ENCODE measurements at regions not wholly inside any gene's neighbourhood (a gene's known extent, or its start where the extent isn't known, plus 50 kb on each side); places are given as distances from the start of the nearest gene placed in this dataset.

DNA sequence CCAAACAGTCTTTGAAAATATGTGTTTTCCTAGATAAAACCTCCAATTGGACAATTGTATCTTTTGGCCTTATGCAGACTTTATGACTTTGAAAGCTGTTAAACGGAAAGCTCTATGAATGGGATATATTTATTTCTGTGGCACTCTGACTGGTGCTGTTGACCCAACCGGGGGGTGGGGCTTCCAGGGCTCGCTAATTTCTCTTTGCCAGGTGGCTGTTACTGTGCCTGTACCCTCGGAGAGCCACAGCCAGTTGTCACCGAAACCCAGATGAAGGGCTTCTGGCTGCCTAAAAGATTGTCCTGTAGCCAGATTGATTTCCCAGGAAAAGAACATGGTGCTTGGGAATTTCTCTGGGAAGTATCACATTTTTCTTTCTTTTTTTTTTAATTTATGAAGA lies 132.7 kb upstream of the NAV2 start:
- Histone ChIP-seq H2AK5ac (ENCODE audit: low read depth, low read length) (no peak overlapping the region), H2BK20ac (ENCODE audit: low read depth, low read length) (no peak overlapping the region), H4K91ac (ENCODE audit: insufficient read depth, low read depth, low read length) (no peak overlapping the region), H3K23ac (ENCODE audit: low read depth, low read length) (no peak overlapping the region), H2AK9ac (replicated peaks; ENCODE audit: low read depth, low read length, poor library complexity) (no peak overlapping the region), H3K9me3 (ENCODE audit: control insufficient read depth, insufficient read depth, low read length) (no peaks in the 10 kb centered on the region), H3K4me2 (ENCODE audit: low read depth, low read length) (no peak overlapping the region), H3K18ac (ENCODE audit: low read depth, low read length) (no peak overlapping the region), H3K27me3 (ENCODE audit: control insufficient read depth, insufficient read depth, low read length) (no peaks in the 10 kb centered on the region), H4K20me1 (ENCODE audit: insufficient read depth, low read length) (no peaks in the 10 kb centered on the region), H3K4me1 (ENCODE audit: control insufficient read depth, insufficient read depth, low read length) (peaks cover 20% of the 10 kb centered on the region), H3K14ac (replicated peaks; ENCODE audit: low read depth, low read length) (no peak overlapping the region), H4K8ac (ENCODE audit: low read depth in 2 of 2, low read length in 2 of 2) (no peak overlapping the region), H3K56ac (ENCODE audit: extremely low read depth, insufficient read depth, low read length) (no peak overlapping the region), H3K9ac (ENCODE audit: low read depth, low read length) (no peak overlapping the region), H3K79me1 (ENCODE audit: low read depth in 1 of 2, low read length in 2 of 2) (0 out of 4 replicates have a peak, but pooled peaks cover 0 to 6% of the 10 kb centered on the region in 2 experiments), H3K4me3 (ENCODE audit: insufficient read depth, low read depth, low read length) (no peak overlapping the region), H2BK120ac (ENCODE audit: low read depth, low read length) (no peak overlapping the region), H2BK5ac (ENCODE audit: low read depth, low read length, poor library complexity, severe bottlenecking) (no peak overlapping the region), H4K5ac (ENCODE audit: low read depth, low read length) (no peak overlapping the region), H3K36me3 (ENCODE audit: control insufficient read depth, insufficient read depth, low read length) (no peaks in the 10 kb centered on the region), H3K4ac (ENCODE audit: low read depth, low read length) (no peak overlapping the region), H2AFZ (replicated peaks; ENCODE audit: low read length, poor library complexity) (no peak overlapping the region), H3K27ac (ENCODE audit: insufficient read depth, low read length) (no peak overlapping the region), H3K9me1 (ENCODE audit: insufficient read depth, low read length) (peaks cover 12% of the 10 kb centered on the region), H2BK15ac (ENCODE audit: low read depth, low read length) (no peak overlapping the region)
- CTCF ChIA-PET, result no interaction called here
- TF ChIP-seq, protein P1, sequence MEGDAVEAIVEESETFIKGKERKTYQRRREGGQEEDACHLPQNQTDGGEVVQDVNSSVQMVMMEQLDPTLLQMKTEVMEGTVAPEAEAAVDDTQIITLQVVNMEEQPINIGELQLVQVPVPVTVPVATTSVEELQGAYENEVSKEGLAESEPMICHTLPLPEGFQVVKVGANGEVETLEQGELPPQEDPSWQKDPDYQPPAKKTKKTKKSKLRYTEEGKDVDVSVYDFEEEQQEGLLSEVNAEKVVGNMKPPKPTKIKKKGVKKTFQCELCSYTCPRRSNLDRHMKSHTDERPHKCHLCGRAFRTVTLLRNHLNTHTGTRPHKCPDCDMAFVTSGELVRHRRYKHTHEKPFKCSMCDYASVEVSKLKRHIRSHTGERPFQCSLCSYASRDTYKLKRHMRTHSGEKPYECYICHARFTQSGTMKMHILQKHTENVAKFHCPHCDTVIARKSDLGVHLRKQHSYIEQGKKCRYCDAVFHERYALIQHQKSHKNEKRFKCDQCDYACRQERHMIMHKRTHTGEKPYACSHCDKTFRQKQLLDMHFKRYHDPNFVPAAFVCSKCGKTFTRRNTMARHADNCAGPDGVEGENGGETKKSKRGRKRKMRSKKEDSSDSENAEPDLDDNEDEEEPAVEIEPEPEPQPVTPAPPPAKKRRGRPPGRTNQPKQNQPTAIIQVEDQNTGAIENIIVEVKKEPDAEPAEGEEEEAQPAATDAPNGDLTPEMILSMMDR (conservative IDR thresholded peaks at IDR 0.05; ENCODE audit: low read depth, low read length), result no peak
- TF ChIP-seq BHLHE40 (IDR thresholded peaks at IDR 0.05; ENCODE audit: low read depth, low read length) (no peak), POLR2A (IDR thresholded peaks at IDR 0.05; ENCODE audit: low read depth, low read length) (no peak), RCOR1 (IDR thresholded peaks at IDR 0.05; ENCODE audit: insufficient replicate concordance, low read length) (no peak), FOS (IDR thresholded peaks at IDR 0.05; ENCODE audit: low read depth, low read length) (no peak), CHD1 (IDR thresholded peaks at IDR 0.05; ENCODE audit: low read depth, low read length) (no peak), MXI1 (IDR thresholded peaks at IDR 0.05; ENCODE audit: borderline replicate concordance, low read depth, low read length) (no peak), RAD21 (IDR thresholded peaks at IDR 0.05; ENCODE audit: low read length) (no peak), SMC3 (IDR thresholded peaks at IDR 0.05; ENCODE audit: low read depth, low read length) (no peak), NFE2L2 (IDR thresholded peaks at IDR 0.05; ENCODE audit: low read depth, low read length) (no peak), RFX5 (IDR thresholded peaks at IDR 0.05; ENCODE audit: low read depth, low read length) (no peak), MAFK (IDR thresholded peaks at IDR 0.05; ENCODE audit: low read depth, low read length) (no peak)
- TF ChIP-seq, protein P2, sequence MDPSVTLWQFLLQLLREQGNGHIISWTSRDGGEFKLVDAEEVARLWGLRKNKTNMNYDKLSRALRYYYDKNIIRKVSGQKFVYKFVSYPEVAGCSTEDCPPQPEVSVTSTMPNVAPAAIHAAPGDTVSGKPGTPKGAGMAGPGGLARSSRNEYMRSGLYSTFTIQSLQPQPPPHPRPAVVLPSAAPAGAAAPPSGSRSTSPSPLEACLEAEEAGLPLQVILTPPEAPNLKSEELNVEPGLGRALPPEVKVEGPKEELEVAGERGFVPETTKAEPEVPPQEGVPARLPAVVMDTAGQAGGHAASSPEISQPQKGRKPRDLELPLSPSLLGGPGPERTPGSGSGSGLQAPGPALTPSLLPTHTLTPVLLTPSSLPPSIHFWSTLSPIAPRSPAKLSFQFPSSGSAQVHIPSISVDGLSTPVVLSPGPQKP (IDR thresholded peaks at IDR 0.05; ENCODE audit: borderline replicate concordance, low read depth, low read length), result no peak
- intact Hi-C loops (cut with micrococcal nuclease) (loop anchor here (5.0 kb wide), 1 partner anchor 132 kb away; the partner anchor contains the start of gene NAV2), dilution Hi-C loops (cut with HindIII; ENCODE audit: low sequenced_read_pairs, unreplicated experiment) (no loop called here), in situ Hi-C loops (cut with MboI; ENCODE audit: low sequenced_read_pairs) (no loop called here)
- no peak for DNase-seq
- no TSS peak for BruUV-seq (replicated peaks)
- ATAC-seq (ENCODE audit: low read depth), result no peak
- POLR2A ChIA-PET (ENCODE audit: unreplicated experiment), result no interaction called here
- 94% methylated on average over 3 of the region's 5 CpGs; no CpG with 5 or more reads in 1 of the 2 experiments for WGBS, 2 experiments (ENCODE audit: extremely low coverage in 2 of 2, insufficient read length in 1 of 2)
